ENCODE measurements at regions not wholly inside any gene's neighbourhood (a gene's known extent, or its start where the extent isn't known, plus 50 kb on each side); places are given as distances from the start of the nearest gene placed in this dataset.

GRCh38 chr21:28539623-28539988, 453.1 kb downstream of the LTN1 start:
- Mint-ChIP-seq H3K4me3 (no peak overlapping the region), H3K4me1 (no peaks in the 10 kb centered on the region), H3K27me3 (ENCODE audit: low read depth in 3 of 3) (no peaks in the 10 kb centered on the region), H3K36me3 (no peaks in the 10 kb centered on the region), H3K27ac (no peak overlapping the region), H3K9me3 (peaks cover 0 to 1% (median 0%) of the 10 kb centered on the region in 7 donors)
- intact Hi-C loops (cut with micrococcal nuclease), result no loop called here
- Histone ChIP-seq H3K27me3 (ENCODE audit: control insufficient read depth in 2 of 2, insufficient read depth in 2 of 2, low read length in 2 of 2) (no peaks in the 10 kb centered on the region), H3K9ac (ENCODE audit: insufficient read depth, low read length, poor library complexity, severe bottlenecking) (no peak overlapping the region), H3K27ac (ENCODE audit: low read depth in 1 of 2, low read length in 2 of 2) (no peak overlapping the region), H3K79me2 (ENCODE audit: insufficient read depth, low read length) (no peaks in the 10 kb centered on the region), H3K36me3 (replicated peaks in 1 of 2; ENCODE audit: control insufficient read depth in 1 of 2, insufficient read depth in 2 of 2, low read length in 2 of 2) (no peaks in the 10 kb centered on the region), H3K4me2 (replicated peaks; ENCODE audit: extremely low read depth, low read length, poor library complexity, severe bottlenecking) (no peak overlapping the region), H2AFZ (ENCODE audit: insufficient read depth, low read depth, low read length, poor library complexity, severe bottlenecking) (no peak overlapping the region), H3K4me1 (ENCODE audit: control insufficient read depth in 1 of 2, insufficient read depth in 2 of 2, low read length in 2 of 2) (no peaks in the 10 kb centered on the region), H3K4me3 (replicated peaks in 1 of 3; ENCODE audit: low read depth in 2 of 3, low read length in 3 of 3) (no peak overlapping the region), H3K9me3 (replicated peaks in 1 of 2; ENCODE audit: control insufficient read depth in 1 of 2, insufficient read depth in 1 of 2, low read length in 2 of 2) (no peaks in the 10 kb centered on the region), H4K20me1 (ENCODE audit: insufficient read depth, low read length) (no peaks in the 10 kb centered on the region)
- no peak for TF ChIP-seq CTCF (IDR thresholded peaks at IDR 0.05)
- DNase-seq, result no peak

GRCh38 chr21:28538987-28539622, 453.6 kb downstream of the LTN1 start:
- Mint-ChIP-seq H3K36me3 (no peaks in the 10 kb centered on the region), H3K4me1 (no peaks in the 10 kb centered on the region), H3K27ac (no peak overlapping the region), H3K4me3 (no peak overlapping the region), H3K27me3 (ENCODE audit: low read depth in 3 of 3) (no peaks in the 10 kb centered on the region), H3K9me3 (no peaks in the 10 kb centered on the region)
- Histone ChIP-seq H3K27me3 (ENCODE audit: control insufficient read depth in 2 of 2, insufficient read depth in 2 of 2, low read length in 2 of 2) (no peaks in the 10 kb centered on the region), H3K79me2 (ENCODE audit: insufficient read depth, low read length) (no peaks in the 10 kb centered on the region), H3K4me3 (replicated peaks in 1 of 3; ENCODE audit: low read depth in 2 of 3, low read length in 3 of 3) (no peak overlapping the region), H3K36me3 (replicated peaks in 1 of 2; ENCODE audit: control insufficient read depth in 1 of 2, insufficient read depth in 2 of 2, low read length in 2 of 2) (no peaks in the 10 kb centered on the region), H3K4me1 (ENCODE audit: control insufficient read depth in 1 of 2, insufficient read depth in 2 of 2, low read length in 2 of 2) (no peaks in the 10 kb centered on the region), H3K9ac (ENCODE audit: insufficient read depth, low read length, poor library complexity, severe bottlenecking) (no peak overlapping the region), H2AFZ (ENCODE audit: insufficient read depth, low read depth, low read length, poor library complexity, severe bottlenecking) (no peak overlapping the region), H3K4me2 (replicated peaks; ENCODE audit: extremely low read depth, low read length, poor library complexity, severe bottlenecking) (no peak overlapping the region), H4K20me1 (ENCODE audit: insufficient read depth, low read length) (no peaks in the 10 kb centered on the region), H3K27ac (ENCODE audit: low read depth in 1 of 2, low read length in 2 of 2) (no peak overlapping the region), H3K9me3 (replicated peaks in 1 of 2; ENCODE audit: control insufficient read depth in 1 of 2, insufficient read depth in 1 of 2, low read length in 2 of 2) (no peaks in the 10 kb centered on the region)
- no peak for DNase-seq
- TF ChIP-seq CTCF (IDR thresholded peaks at IDR 0.05), result no peak
- intact Hi-C loops (cut with micrococcal nuclease), result no loop called here
- WGBS (ENCODE audit: insufficient coverage), result 88% methylated on average over 2 of the region's 3 CpGs
